Urothelium cell line (cell line): ENCODE measurements at regions not wholly inside any gene's neighbourhood (a gene's known extent, or its start where the extent isn't known, plus 50 kb on each side); places are given as distances from the start of the nearest gene placed in this dataset.

Experiments
- DNase-seq: peaks from one replicate; pipeline ENCODE4 v3.0.0; 2011; ENCODE audit warnings: low spot score, mixed read lengths
- FAIRE-seq: peaks from 2 replicates; lab custom pipeline; 2011; peaks lifted over from hg19 to GRCh38; lab: Jason Lieb, UNC

DNA sequence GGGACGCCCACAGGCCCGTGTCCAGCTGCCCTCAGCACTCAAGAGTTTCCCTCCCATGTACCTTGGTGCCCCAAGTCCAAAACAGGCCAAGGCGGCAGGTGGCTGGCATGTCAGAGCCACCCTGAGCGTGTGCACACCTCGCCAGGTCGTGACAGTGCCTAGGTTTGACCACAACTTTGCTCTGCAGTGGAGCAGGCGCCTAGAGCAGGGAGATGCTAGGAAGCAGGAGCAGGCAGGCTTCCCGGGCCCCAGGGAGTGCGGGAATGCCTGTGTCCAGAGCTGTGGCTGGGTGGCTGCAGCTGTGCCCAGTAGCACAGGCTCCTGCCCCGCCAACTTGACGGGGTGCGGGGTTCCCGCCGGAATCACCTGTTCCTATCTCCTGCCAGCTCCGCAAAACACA, 380.8 kb upstream of the IMPG1 start:
- DNase-seq (no peak), FAIRE-seq (no peak)

- FAIRE-seq (no peak), DNase-seq (no peak)
These were observed 379.7 kb upstream of the IMPG1 start for GRCh38 chr6:76451926-76452709.

GRCh38 chr6:76448109-76448508, 375.6 kb upstream of the IMPG1 start:
- FAIRE-seq (no peak), DNase-seq (no peak)

- no peak for DNase-seq
- FAIRE-seq = no peak
These were observed 369.4 kb upstream of the IMPG1 start for GRCh38 chr6:76441875-76442274.

GRCh38 chr6:76439811-76440210, 367.3 kb upstream of the IMPG1 start:
- DNase-seq = no peak
- no peak for FAIRE-seq

DNA sequence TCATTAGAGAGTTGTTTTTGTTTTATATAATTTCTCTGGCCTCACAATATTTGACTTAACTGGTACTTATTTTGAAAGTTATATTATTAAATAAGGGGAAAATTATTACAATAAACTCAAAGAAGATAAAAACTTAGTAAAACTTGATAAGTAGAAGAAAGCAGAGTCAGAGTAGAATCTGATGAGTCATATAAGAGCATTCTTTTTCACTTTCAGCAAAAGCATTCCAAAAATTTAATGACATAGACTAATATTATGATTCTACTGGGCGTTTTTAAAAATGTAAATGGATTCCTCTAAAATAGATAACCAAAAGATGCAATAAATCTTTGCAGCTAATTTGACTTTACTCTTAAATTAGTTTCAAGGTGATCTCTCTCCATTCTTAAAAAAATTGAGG, 366.3 kb upstream of the IMPG1 start:
- DNase-seq (no peak), FAIRE-seq (no peak)

DNA sequence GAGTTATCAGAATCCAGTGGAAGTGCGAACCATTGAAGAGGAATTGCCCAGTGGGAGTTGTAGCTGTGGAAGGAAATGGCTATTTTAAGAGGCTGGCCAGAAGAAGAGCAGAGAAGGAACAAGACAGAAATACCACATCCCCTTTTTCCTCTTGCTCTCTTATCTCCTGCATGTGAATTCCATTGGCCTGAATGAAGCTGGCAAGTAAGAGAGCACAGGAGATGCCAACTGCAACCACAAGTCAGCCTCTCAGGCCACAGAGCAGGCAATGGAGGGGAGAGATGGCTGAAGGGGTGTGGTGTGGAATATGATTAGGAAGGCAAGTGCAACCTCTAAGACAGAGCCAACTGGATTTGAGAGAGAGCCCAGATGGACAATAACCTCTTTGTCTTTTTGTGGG, 362.7 kb upstream of the IMPG1 start:
- no peak for FAIRE-seq

DNA sequence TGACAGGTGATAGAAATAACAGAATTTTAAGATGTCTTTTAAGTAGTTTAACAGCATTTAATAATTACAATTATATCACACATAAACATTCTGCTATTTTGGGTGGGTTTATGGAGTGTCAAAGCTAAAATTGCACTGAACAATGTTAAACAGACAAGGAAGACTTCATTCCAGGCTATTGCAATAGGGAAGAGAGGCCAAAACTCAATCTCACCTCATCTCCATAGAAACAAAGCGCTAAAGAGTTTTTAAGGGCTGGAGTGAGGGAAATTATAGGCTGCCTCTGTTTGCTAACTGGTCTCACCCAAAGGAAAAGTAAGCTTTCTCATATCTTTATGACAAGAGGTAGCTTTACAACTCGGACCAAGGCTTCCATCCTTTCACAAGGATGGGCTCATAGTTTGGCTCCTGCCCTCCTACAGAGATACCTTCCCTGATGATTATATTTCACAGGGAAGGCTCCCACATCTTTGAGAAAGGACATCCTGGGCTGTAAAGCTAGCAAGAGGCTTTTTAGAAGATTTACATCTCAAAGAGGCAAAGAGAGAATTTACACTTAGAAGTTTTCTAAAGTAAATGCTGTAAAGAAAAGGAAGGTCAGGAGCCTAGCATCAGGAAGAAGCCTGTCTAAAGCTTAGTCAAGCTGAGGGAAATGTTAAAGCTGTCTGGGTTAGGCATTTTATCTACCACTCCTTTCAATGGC, 350.2 kb upstream of the IMPG1 start:
- DNase-seq (no peak), FAIRE-seq (no peak)

More for the DNA sequence above, 362.7 kb upstream of the IMPG1 start:
- DNase-seq = no peak

- no peak for DNase-seq
These were observed 347.6 kb upstream of the IMPG1 start for GRCh38 chr6:76420094-76420493.

GRCh38 chr6:76418560-76419223, 346.2 kb upstream of the IMPG1 start:
- DNase-seq = no peak
- FAIRE-seq = no peak

More at GRCh38 chr6:76420094-76420493, 347.6 kb upstream of the IMPG1 start:
- FAIRE-seq = no peak

DNA sequence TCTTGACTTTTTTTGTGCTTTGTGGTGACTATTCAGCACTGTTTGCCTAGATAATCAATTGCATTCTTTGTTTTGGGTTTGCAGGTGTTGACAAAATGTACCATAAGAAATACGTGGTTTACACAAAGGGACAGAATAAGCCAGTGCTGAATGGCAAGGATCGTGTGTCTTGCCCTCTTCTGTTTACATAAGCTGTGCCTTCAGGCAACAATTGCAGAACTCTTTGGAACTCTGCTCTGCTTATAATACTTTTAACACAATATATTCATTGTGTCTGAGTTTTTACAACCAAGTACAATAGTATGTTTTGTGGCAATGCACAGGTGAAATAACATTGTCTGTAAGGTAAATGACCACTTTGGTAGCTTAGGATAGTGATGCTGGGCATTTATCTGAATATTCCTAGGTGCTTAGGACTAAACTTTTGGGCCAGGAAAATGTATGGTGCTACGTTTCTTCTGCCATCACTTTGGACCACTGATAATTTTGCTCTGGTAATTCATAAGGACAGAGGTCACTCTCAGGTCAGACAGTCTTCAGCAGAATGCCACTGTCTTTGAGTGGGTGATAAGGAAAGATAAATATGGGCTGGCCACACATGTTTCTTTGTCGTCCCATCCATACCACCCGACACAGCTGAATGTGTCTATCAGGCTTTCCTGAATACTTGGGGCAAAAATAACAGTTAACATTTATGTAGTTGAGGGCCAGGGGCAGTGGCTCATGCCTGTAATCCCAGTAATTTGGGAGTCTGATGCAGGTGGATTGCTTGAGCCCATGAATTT, 344.6 kb upstream of the IMPG1 start:
- FAIRE-seq (no peak), DNase-seq (no peak)

DNA sequence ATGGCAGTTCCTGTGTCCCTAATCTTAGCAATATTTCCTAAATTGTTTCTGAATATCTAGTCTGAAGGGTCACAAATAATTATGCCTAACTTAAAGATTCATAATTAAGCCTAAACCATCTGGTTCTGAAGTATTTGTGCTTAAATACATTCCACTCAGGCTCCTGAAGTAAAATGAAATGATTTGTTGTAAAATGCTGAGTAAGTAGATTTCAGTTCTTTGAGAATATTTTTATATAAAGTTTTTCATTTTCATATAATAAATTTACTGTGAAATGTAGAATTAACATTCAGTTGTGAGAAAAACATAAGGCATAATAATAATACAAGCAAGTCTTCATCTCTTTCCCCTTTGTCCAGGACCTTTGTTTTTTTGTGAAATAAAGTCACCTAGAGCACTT, 330.6 kb upstream of the IMPG1 start:
- no peak for FAIRE-seq

DNA sequence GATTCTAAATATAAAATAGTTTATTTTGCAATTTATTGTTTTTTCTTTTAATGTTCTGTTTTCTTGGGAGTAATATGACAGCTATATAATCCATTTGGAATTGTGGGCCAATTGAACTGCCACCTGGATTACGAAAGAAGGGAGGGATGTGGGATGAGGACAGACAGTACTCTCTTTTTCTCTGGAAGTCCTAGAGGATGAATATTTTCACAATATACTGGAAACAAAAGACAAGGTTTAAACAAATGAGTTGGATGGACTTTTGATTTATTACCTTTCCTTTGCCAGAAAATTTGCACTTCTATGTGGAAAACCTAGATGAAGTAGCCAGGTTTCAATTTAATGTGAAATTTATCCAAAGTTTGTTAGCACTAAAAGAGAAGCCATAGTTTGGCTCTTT, 325.5 kb upstream of the IMPG1 start:
- FAIRE-seq = no peak

More for the DNA sequence above, 330.6 kb upstream of the IMPG1 start:
- DNase-seq = no peak

DNA sequence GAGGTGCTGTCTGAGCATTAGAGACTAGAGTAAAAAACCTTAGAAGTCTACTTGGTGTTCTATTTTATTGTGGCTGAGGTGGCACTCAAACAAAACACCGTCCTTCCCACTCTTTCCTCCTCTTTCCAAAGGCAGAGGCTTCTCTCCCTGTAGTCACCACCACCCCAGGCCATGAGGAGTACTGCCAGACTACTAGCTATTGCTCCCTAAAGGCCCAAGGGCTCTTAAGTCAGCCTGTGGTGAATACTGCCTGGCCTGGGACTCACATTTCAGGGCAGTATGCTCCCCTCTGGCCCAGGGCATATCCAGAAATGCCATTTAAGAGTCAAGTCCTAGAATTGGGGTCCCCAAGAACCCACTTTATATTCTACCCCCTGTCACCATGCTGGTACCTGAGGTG, 309.7 kb upstream of the IMPG1 start:
- FAIRE-seq (no peak), DNase-seq (no peak)

More for the DNA sequence above, 325.5 kb upstream of the IMPG1 start:
- DNase-seq = no peak

DNA sequence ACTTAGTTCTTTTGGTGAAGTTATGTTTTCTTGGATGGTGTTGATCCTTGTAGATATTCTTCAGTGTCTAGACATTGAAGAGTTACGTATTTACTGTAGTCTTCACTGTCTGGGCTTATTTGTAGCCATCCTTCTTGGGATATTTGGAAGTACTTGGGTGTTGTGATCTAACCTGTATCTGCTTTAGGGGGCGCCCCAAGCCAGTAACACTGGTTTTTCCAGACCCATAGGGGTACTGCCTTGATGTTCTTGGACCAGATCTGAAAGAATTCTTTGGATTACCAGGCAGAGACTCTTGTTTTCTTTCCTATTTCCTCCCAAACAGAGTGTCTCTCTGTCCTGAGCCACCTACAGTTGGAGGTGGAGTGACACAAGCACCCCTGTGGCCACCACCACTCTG, 309.1 kb upstream of the IMPG1 start:
- FAIRE-seq (no peak), DNase-seq (no peak)

- FAIRE-seq = no peak
- DNase-seq = no peak
These were observed 278.8 kb upstream of the IMPG1 start for GRCh38 chr6:76351275-76351674.

DNA sequence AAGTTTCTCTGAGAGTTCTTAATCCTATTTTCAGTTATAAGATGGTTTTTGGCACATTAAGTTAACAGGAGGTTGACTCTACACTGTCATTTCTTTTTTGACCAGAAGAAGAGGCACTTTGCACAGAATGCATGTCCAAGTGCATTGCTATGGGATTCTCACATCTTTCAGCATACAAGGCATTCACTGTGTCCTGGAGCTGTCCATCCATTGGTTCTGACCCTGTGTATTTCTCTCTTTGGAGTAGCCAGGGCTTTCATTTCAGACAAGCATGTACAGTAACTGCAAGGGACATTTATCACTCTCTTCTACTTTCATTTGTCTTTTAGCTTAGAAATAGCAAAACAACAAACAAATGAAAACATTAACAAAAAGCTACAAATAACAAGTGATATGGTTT, 275.1 kb upstream of the IMPG1 start:
- FAIRE-seq = no peak
- DNase-seq = no peak

GRCh38 chr6:76342611-76343160, 270.2 kb upstream of the IMPG1 start:
- FAIRE-seq (no peak), DNase-seq (peak; percentile 7)

DNA sequence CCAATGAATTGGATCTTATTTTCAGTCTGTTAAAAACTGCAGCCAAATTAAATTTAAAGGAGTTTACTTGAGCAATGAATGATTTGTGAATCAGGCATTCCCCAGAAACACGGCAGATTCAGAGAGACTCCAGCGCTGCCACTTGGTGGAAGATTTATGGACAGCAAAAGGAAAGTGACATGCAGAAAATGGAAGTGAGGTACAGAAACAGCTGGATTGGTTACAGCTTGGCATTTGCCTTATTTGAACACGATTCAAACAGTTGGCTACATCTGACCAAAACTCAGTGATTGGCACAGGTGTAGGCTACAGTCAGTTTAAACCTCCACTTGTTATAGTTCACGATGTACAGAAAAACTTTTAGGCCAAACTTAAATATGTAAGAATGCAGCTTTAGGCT, 257.6 kb upstream of the IMPG1 start:
- FAIRE-seq (no peak), DNase-seq (no peak)

DNA sequence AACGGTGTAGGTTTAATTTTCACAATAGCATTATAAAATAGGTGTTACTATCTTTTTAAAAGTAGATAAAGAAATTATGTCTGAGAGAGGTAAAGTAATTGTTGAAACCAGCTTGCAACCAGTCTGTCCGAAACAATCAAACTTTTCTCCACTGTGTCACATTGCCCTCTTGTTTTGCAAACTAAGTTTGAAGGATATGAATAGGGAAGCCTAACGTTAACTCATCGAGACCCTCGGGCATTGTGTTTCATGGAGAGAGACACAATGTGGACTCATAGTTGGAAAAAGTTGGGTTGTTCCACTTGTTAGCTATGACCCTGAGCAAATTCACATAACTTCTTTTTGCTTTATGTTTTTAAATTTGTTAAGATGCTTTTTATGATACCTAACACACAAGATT, 254.4 kb upstream of the IMPG1 start:
- FAIRE-seq = no peak
- no peak for DNase-seq
